ENCODE measurements at regions not wholly inside any gene's neighbourhood (a gene's known extent, or its start where the extent isn't known, plus 50 kb on each side); places are given as distances from the start of the nearest gene placed in this dataset.

GRCh38 chr3:54004335-54004734 lies 112.7 kb upstream of the SELENOK start:
- intact Hi-C loops (cut with DNase I): no loop called here
- no peak for DNase-seq (ENCODE audit: extremely low spot score)
- 76% methylated on average over 5 of the region's 5 CpGs for WGBS
- no peaks in the 10 kb centered on the region for H3K27me3 ChIP-seq
- H3K4me1 ChIP-seq: peaks cover 0 to 10% (median 5%) of the 10 kb centered on the region in 4 donors
- H3K27ac ChIP-seq (replicated peaks in 1 of 4): no peak overlapping the region
- no peaks in the 10 kb centered on the region for H3K36me3 ChIP-seq
- H3K9me3 ChIP-seq: no peaks in the 10 kb centered on the region
- no peak for TF ChIP-seq CTCF (IDR thresholded peaks at IDR 0.05)
- TF ChIP-seq EP300 (IDR thresholded peaks at IDR 0.05): no peak
- no peak for TF ChIP-seq POLR2AphosphoS5 (IDR thresholded peaks at IDR 0.05)
- TF ChIP-seq POLR2A (IDR thresholded peaks at IDR 0.05; ENCODE audit: low read depth): no peak
- H3K4me3 ChIP-seq: no peak overlapping the region

GRCh38 chr3:54003136-54003535 lies 111.5 kb upstream of the SELENOK start:
- Histone ChIP-seq H3K27me3 (no peaks in the 10 kb centered on the region), H3K4me3 (no peak overlapping the region), H3K36me3 (no peaks in the 10 kb centered on the region), H3K27ac (replicated peaks in 1 of 4) (no peak overlapping the region), H3K4me1 (peaks cover 0 to 10% (median 4%) of the 10 kb centered on the region in 4 donors), H3K9me3 (no peaks in the 10 kb centered on the region)
- intact Hi-C loops (cut with DNase I): no loop called here
- 81% methylated on average over 9 of the region's 9 CpGs for WGBS
- no peak for TF ChIP-seq POLR2AphosphoS5 (IDR thresholded peaks at IDR 0.05)
- no peak for TF ChIP-seq POLR2A (IDR thresholded peaks at IDR 0.05; ENCODE audit: low read depth)
- no peak for TF ChIP-seq CTCF (IDR thresholded peaks at IDR 0.05)
- no peak for TF ChIP-seq EP300 (IDR thresholded peaks at IDR 0.05)
- DNase-seq (ENCODE audit: extremely low spot score): no peak

GRCh38 chr3:53999725-54000124 lies 108.1 kb upstream of the SELENOK start:
- Histone ChIP-seq H3K4me1 (peaks cover 1 to 15% (median 7%) of the 10 kb centered on the region in 4 donors), H3K4me3 (no peak overlapping the region), H3K36me3 (no peaks in the 10 kb centered on the region), H3K27me3 (no peaks in the 10 kb centered on the region), H3K9me3 (no peaks in the 10 kb centered on the region), H3K27ac (replicated peaks in 1 of 4) (no peak overlapping the region)
- no peak for DNase-seq (ENCODE audit: extremely low spot score)
- TF ChIP-seq CTCF (IDR thresholded peaks at IDR 0.05): no peak
- no peak for TF ChIP-seq POLR2AphosphoS5 (IDR thresholded peaks at IDR 0.05)
- no peak for TF ChIP-seq POLR2A (IDR thresholded peaks at IDR 0.05; ENCODE audit: low read depth)
- TF ChIP-seq EP300 (IDR thresholded peaks at IDR 0.05): no peak
- intact Hi-C loops (cut with DNase I): no loop called here
- 93% methylated on average over 3 of the region's 3 CpGs for WGBS

GRCh38 chr3:53998980-53999379 lies 107.3 kb upstream of the SELENOK start:
- H3K4me3 ChIP-seq: no peak overlapping the region
- 84% methylated on average over 1 of the region's 2 CpGs for WGBS
- no peak for DNase-seq (ENCODE audit: extremely low spot score)

More at GRCh38 chr3:53998980-53999379, 107.3 kb upstream of the SELENOK start:
- Histone ChIP-seq H3K27ac (replicated peaks in 1 of 4) (no peak overlapping the region), H3K36me3 (no peaks in the 10 kb centered on the region), H3K9me3 (no peaks in the 10 kb centered on the region), H3K27me3 (no peaks in the 10 kb centered on the region), H3K4me1 (peaks cover 4 to 19% (median 11%) of the 10 kb centered on the region in 4 donors)
- TF ChIP-seq CTCF (IDR thresholded peaks at IDR 0.05) (no peak), POLR2A (IDR thresholded peaks at IDR 0.05; ENCODE audit: low read depth) (no peak), EP300 (IDR thresholded peaks at IDR 0.05) (no peak), POLR2AphosphoS5 (IDR thresholded peaks at IDR 0.05) (no peak)
- intact Hi-C loops (cut with DNase I): no loop called here
